SW480 (cell line): ENCODE measurements at regions not wholly inside any gene's neighbourhood (a gene's known extent, or its start where the extent isn't known, plus 50 kb on each side); places are given as distances from the start of the nearest gene placed in this dataset.

Source experiments
- DNase-seq: peaks from one replicate; pipeline ENCODE4 v3.0.0-alpha.2; 2016; ENCODE audit warnings: low spot score

GRCh38 chr18:55847960-55848359 is 260.0 kb upstream of the TCF4 start:
- DNase-seq = no peak

- no peak for DNase-seq
Measured at GRCh38 chr18:55845221-55845620, 257.2 kb upstream of the TCF4 start.

GRCh38 chr18:55844382-55844781 is 256.4 kb upstream of the TCF4 start:
- no peak for DNase-seq

GRCh38 chr18:55841314-55841713 is 253.3 kb upstream of the TCF4 start:
- no peak for DNase-seq

GRCh38 chr18:55840601-55841170 is 252.7 kb upstream of the TCF4 start:
- no peak for DNase-seq

- no peak for DNase-seq
Measured at GRCh38 chr18:55839343-55839742, 251.4 kb upstream of the TCF4 start.

GRCh38 chr18:55838841-55839240 is 250.8 kb upstream of the TCF4 start:
- no peak for DNase-seq

- DNase-seq = no peak
Measured at GRCh38 chr18:55838319-55838718, 250.3 kb upstream of the TCF4 start.

GRCh38 chr18:55833543-55833942 is 245.6 kb upstream of the TCF4 start:
- no peak for DNase-seq

- no peak for DNase-seq
Measured at GRCh38 chr18:55830544-55830943, 242.6 kb upstream of the TCF4 start.

- no peak for DNase-seq
Measured at GRCh38 chr18:55821219-55821618, 233.2 kb upstream of the TCF4 start.

GRCh38 chr18:55819448-55819847 is 231.5 kb upstream of the TCF4 start:
- DNase-seq = no peak

GRCh38 chr18:55818284-55818683 is 230.3 kb upstream of the TCF4 start:
- DNase-seq = no peak

- no peak for DNase-seq
Measured at GRCh38 chr18:55811925-55812324, 223.9 kb upstream of the TCF4 start.

- DNase-seq = no peak
Measured at GRCh38 chr18:55805666-55806065, 217.7 kb upstream of the TCF4 start.

GRCh38 chr18:55795101-55795669 is 207.2 kb upstream of the TCF4 start:
- no peak for DNase-seq

- no peak for DNase-seq
Measured at GRCh38 chr18:55794288-55795052, 206.5 kb upstream of the TCF4 start.

GRCh38 chr18:55790296-55790695 is 202.3 kb upstream of the TCF4 start:
- no peak for DNase-seq

- DNase-seq = no peak
Measured at GRCh38 chr18:55787536-55788073, 199.6 kb upstream of the TCF4 start.

GRCh38 chr18:55786651-55787272 is 198.8 kb upstream of the TCF4 start:
- no peak for DNase-seq

GRCh38 chr18:55783921-55784320 is 195.9 kb upstream of the TCF4 start:
- no peak for DNase-seq

GRCh38 chr18:55781481-55781957 is 193.5 kb upstream of the TCF4 start:
- no peak for DNase-seq

GRCh38 chr18:55780586-55781071 is 192.6 kb upstream of the TCF4 start:
- no peak for DNase-seq
